ENCODE measurements at regions not wholly inside any gene's neighbourhood (a gene's known extent, or its start where the extent isn't known, plus 50 kb on each side); places are given as distances from the start of the nearest gene placed in this dataset.

- DNase-seq (ENCODE audit: low read depth), result no peak
- H3K27me3 ChIP-seq (ENCODE audit: control insufficient read depth, insufficient read depth, low read length), result no peaks in the 10 kb centered on the region
- H3K4me3 ChIP-seq (ENCODE audit: low read depth, low read length), result no peak overlapping the region
- no peak for TF ChIP-seq CTCF (IDR thresholded peaks at IDR 0.05; ENCODE audit: insufficient read depth, low read length, poor library complexity, severe bottlenecking)
- no peaks in the 10 kb centered on the region for H3K36me3 ChIP-seq (ENCODE audit: control insufficient read depth, insufficient read depth, low read length)
Measured at GRCh38 chr3:159149131-159149530, 347.3 kb downstream of the MFSD1 start.

- no peak overlapping the region for H3K4me3 ChIP-seq (ENCODE audit: low read depth, low read length)
- no peaks in the 10 kb centered on the region for H3K27me3 ChIP-seq (ENCODE audit: control insufficient read depth, insufficient read depth, low read length)
- TF ChIP-seq CTCF (IDR thresholded peaks at IDR 0.05; ENCODE audit: insufficient read depth, low read length, poor library complexity, severe bottlenecking), result no peak
- no peaks in the 10 kb centered on the region for H3K36me3 ChIP-seq (ENCODE audit: control insufficient read depth, insufficient read depth, low read length)
- DNase-seq (ENCODE audit: low read depth), result no peak
Measured at GRCh38 chr3:159149633-159150032, 347.8 kb downstream of the MFSD1 start.

- DNase-seq (ENCODE audit: low read depth), result no peak
- H3K4me3 ChIP-seq (ENCODE audit: low read depth, low read length), result no peak overlapping the region
- TF ChIP-seq CTCF (IDR thresholded peaks at IDR 0.05; ENCODE audit: insufficient read depth, low read length, poor library complexity, severe bottlenecking), result no peak
- H3K36me3 ChIP-seq (ENCODE audit: control insufficient read depth, insufficient read depth, low read length), result no peaks in the 10 kb centered on the region
- no peaks in the 10 kb centered on the region for H3K27me3 ChIP-seq (ENCODE audit: control insufficient read depth, insufficient read depth, low read length)
Measured at GRCh38 chr3:159150180-159150579, 348.3 kb downstream of the MFSD1 start.

- no peak for TF ChIP-seq CTCF (IDR thresholded peaks at IDR 0.05; ENCODE audit: insufficient read depth, low read length, poor library complexity, severe bottlenecking)
- DNase-seq (ENCODE audit: low read depth), result no peak
- Histone ChIP-seq H3K27me3 (ENCODE audit: control insufficient read depth, insufficient read depth, low read length) (no peaks in the 10 kb centered on the region), H3K36me3 (ENCODE audit: control insufficient read depth, insufficient read depth, low read length) (no peaks in the 10 kb centered on the region), H3K4me3 (ENCODE audit: low read depth, low read length) (no peak overlapping the region)
Measured at GRCh38 chr3:159151130-159151529, 349.3 kb downstream of the MFSD1 start.

- H3K27me3 ChIP-seq (ENCODE audit: control insufficient read depth, insufficient read depth, low read length), result no peaks in the 10 kb centered on the region
- H3K36me3 ChIP-seq (ENCODE audit: control insufficient read depth, insufficient read depth, low read length), result no peaks in the 10 kb centered on the region
- no peak overlapping the region for H3K4me3 ChIP-seq (ENCODE audit: low read depth, low read length)
- TF ChIP-seq CTCF (IDR thresholded peaks at IDR 0.05; ENCODE audit: insufficient read depth, low read length, poor library complexity, severe bottlenecking), result no peak
- DNase-seq (ENCODE audit: low read depth), result no peak
Measured at GRCh38 chr3:159157275-159157674, 355.4 kb downstream of the MFSD1 start.

- Histone ChIP-seq H3K4me3 (ENCODE audit: low read depth, low read length) (no peak overlapping the region), H3K27me3 (ENCODE audit: control insufficient read depth, insufficient read depth, low read length) (no peaks in the 10 kb centered on the region), H3K36me3 (ENCODE audit: control insufficient read depth, insufficient read depth, low read length) (no peaks in the 10 kb centered on the region)
- no peak for TF ChIP-seq CTCF (IDR thresholded peaks at IDR 0.05; ENCODE audit: insufficient read depth, low read length, poor library complexity, severe bottlenecking)
- no peak for DNase-seq (ENCODE audit: low read depth)
Measured at GRCh38 chr3:159158213-159158612, 356.4 kb downstream of the MFSD1 start.
